BE2C (cell line): ENCODE measurements at regions not wholly inside any gene's neighbourhood (a gene's known extent, or its start where the extent isn't known, plus 50 kb on each side); places are given as distances from the start of the nearest gene placed in this dataset.

Experiments used
- DNase-seq: peaks from one replicate; pipeline ENCODE4 v3.0.0-alpha.2; 2020
- H3K27me3 ChIP-seq: fragments of 250-450 bp; sonication (Bioruptor Pico); 2 replicates; pipeline ENCODE4 v1.5.1; 2020; ENCODE audit warnings: mild to moderate bottlenecking
- H3K36me3 ChIP-seq: fragments of 250-450 bp; sonication (Bioruptor Pico); 2 replicates; pipeline ENCODE4 v1.5.1; 2020; ENCODE audit warnings: mild to moderate bottlenecking
- H3K4me1 ChIP-seq: fragments of 250-450 bp; sonication (Bioruptor Pico); 2 replicates; pipeline ENCODE4 v1.5.1; 2020
- H3K4me3 ChIP-seq: 2 replicates; pipeline ENCODE4 v1.5.1; 2011; ENCODE audit warnings: low read depth, low read length
- H3K9me3 ChIP-seq: fragments of 250-450 bp; sonication (Bioruptor Pico); 2 replicates; pipeline ENCODE4 v1.5.1; 2020
- CTCF ChIP-seq: IDR thresholded peaks from 2 replicates; pipeline ENCODE4 v1.5.1; 2012; ENCODE audit warnings: mild to moderate bottlenecking, low read depth, low read length

GRCh38 chr13:37295071-37295470 is 189.6 kb upstream of the CSNK1A1L start:
- no peak overlapping the region for H3K4me3 ChIP-seq
- DNase-seq = no peak
- H3K9me3 ChIP-seq = no peaks in the 10 kb centered on the region
- H3K27me3 ChIP-seq = 0 out of 2 replicates have a peak, but pooled peaks cover 3% of the 10 kb centered on the region
- no peaks in the 10 kb centered on the region for H3K4me1 ChIP-seq
- no peak for TF ChIP-seq CTCF
- no peaks in the 10 kb centered on the region for H3K36me3 ChIP-seq

- H3K36me3 ChIP-seq = no peaks in the 10 kb centered on the region
- H3K4me1 ChIP-seq = no peaks in the 10 kb centered on the region
- no peaks in the 10 kb centered on the region for H3K9me3 ChIP-seq
- H3K4me3 ChIP-seq = no peak overlapping the region
- no peak for DNase-seq
- no peak for TF ChIP-seq CTCF
- H3K27me3 ChIP-seq = 0 out of 2 replicates have a peak, but pooled peaks cover 3% of the 10 kb centered on the region
Measured at GRCh38 chr13:37294472-37294871, 189.0 kb upstream of the CSNK1A1L start.

- Histone ChIP-seq H3K36me3 (no peaks in the 10 kb centered on the region), H3K4me1 (no peaks in the 10 kb centered on the region), H3K4me3 (no peak overlapping the region), H3K9me3 (no peaks in the 10 kb centered on the region), H3K27me3 (0 out of 2 replicates have a peak, but pooled peaks cover 3% of the 10 kb centered on the region)
- TF ChIP-seq CTCF = no peak
- DNase-seq = no peak
Measured at GRCh38 chr13:37293295-37293694, 187.8 kb upstream of the CSNK1A1L start.

- no peak for TF ChIP-seq CTCF
- no peaks in the 10 kb centered on the region for H3K4me1 ChIP-seq
- DNase-seq = no peak
- H3K9me3 ChIP-seq = no peaks in the 10 kb centered on the region
- H3K27me3 ChIP-seq = 0 out of 2 replicates have a peak, but pooled peaks cover 3% of the 10 kb centered on the region
- no peak overlapping the region for H3K4me3 ChIP-seq
- H3K36me3 ChIP-seq = no peaks in the 10 kb centered on the region
Measured at GRCh38 chr13:37290716-37291505, 185.4 kb upstream of the CSNK1A1L start.

GRCh38 chr13:37289212-37289935 is 183.9 kb upstream of the CSNK1A1L start:
- Histone ChIP-seq H3K36me3 (no peaks in the 10 kb centered on the region), H3K4me1 (no peaks in the 10 kb centered on the region), H3K27me3 (0 out of 2 replicates have a peak, but pooled peaks cover 3% of the 10 kb centered on the region), H3K4me3 (no peak overlapping the region), H3K9me3 (no peaks in the 10 kb centered on the region)
- DNase-seq = no peak
- no peak for TF ChIP-seq CTCF
